Upper lobe of left lung (tissue), 6 donors: ENCODE measurements at regions not wholly inside any gene's neighbourhood (a gene's known extent, or its start where the extent isn't known, plus 50 kb on each side); places are given as distances from the start of the nearest gene placed in this dataset.

Experiments
- ATAC-seq, 2 donors: fragments of 200-7000 bp; cut with Tn5 transposase; one replicate each; pipeline ENCODE4 v1.9.1; 2022; ENCODE audit warnings: mild to moderate bottlenecking in 2 of 2, moderate library complexity in 2 of 2; ENCODE audit not compliant: low FRiP score in 2 of 2
- DNase-seq, 2 donors: peaks; one replicate each; pipeline ENCODE4 v3.0.0-alpha.2; 2019 to 2020
- H3K27ac ChIP-seq, 4 donors: fragments of 200-600 bp; sonication (generic); one replicate each; pipeline ENCODE4 v1.5.1; 2016 to 2019
- H3K27me3 ChIP-seq, 4 donors: fragments of 200-600 bp; sonication (generic); one replicate each; pipeline ENCODE4 v1.5.1; 2017 to 2019
- H3K36me3 ChIP-seq, 4 donors: fragments of 200-600 bp; sonication (generic); one replicate each; pipeline ENCODE4 v1.5.1; 2016 to 2019
- H3K4me1 ChIP-seq, 4 donors: fragments of 200-600 bp; sonication (generic); one replicate each; pipeline ENCODE4 v1.5.1; 2018 to 2019
- H3K4me3 ChIP-seq, 4 donors: fragments of 200-600 bp; sonication (generic); one replicate each; pipeline ENCODE4 v1.5.1; 2017 to 2019; ENCODE audit warnings: mild to moderate bottlenecking in 2 of 4, moderate library complexity in 1 of 4
- H3K9me3 ChIP-seq, 4 donors: fragments of 200-600 bp; sonication (generic); one replicate each; pipeline ENCODE4 v1.5.1; 2018 to 2019
- CTCF ChIP-seq, 6 experiments: fragments of 450-650 bp in 4 of 6; fragments of 200-600 bp in 2 of 6; sonication (generic) in 2 of 6; IDR thresholded peaks; one replicate each; pipeline ENCODE4 v1.5.1; 2016 to 2019; ENCODE audit warnings: antibody characterized with exemption in 6 of 6
- EP300 ChIP-seq, 4 donors: sonication (generic); formaldehyde crosslinking; IDR thresholded peaks; one replicate each; pipeline ENCODE4 v1.5.1; 2017; ENCODE audit warnings: antibody characterized with exemption in 4 of 4, control low read depth in 2 of 4
- POLR2A ChIP-seq, 4 donors: fragments of 450-650 bp; IDR thresholded peaks; one replicate each; pipeline ENCODE4 v1.5.1; 2016 to 2017; ENCODE audit warnings: antibody characterized with exemption in 4 of 4, mild to moderate bottlenecking in 2 of 4
- POLR2AphosphoS5 ChIP-seq, 2 donors: sonication (generic); formaldehyde crosslinking; IDR thresholded peaks; one replicate each; pipeline ENCODE4 v1.5.1; 2017; ENCODE audit warnings: antibody characterized with exemption in 2 of 2
- WGBS, 2 donors: methylation state at CpG; one replicate each; pipeline ENCODE4 v1.1.5; 2017 to 2018; 5-methylcytosine and 5-hydroxymethylcytosine counted together
- donor health status: DM: no; HTN: no; CAD: no; lungs with moderate emphysema.
- donor health status: DM: no; HTN: yes; CAD: no; lungs with severe emphysema.

DNA sequence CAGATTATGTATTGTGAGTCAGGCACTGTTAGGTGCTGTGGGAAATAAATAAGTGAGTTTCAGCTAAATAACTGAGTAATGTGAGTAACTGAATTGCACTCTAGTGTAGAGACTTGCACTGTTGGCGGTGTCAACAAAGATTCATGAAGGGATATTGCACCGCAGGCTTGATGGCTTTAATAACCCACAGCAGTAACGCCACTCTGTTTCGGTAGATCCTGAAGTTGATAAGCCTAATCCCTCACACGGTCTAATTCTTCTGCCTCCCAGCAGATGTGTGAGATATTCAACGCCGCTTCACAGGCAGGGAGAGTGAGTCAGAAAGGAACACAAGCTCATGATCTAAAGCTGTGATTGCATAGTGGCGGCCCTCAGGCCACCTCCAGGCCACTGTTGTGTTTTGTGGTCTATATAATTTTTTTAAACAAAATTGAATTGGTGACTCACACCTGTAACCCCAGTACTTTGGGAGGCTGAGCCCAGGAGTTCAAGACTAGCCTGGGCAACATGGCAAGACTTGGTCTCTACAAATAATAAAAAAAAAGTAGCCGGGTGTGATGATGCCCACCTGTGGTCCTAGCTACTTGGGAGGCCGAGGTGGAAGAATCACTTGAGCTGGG lies 94.3 kb downstream of the LIPG start:
- no peaks in the 10 kb centered on the region for H3K27me3 ChIP-seq
- H3K4me3 ChIP-seq = no peak overlapping the region
- H3K27ac ChIP-seq = no peak overlapping the region
- WGBS, 2 donors = 81 to 82% methylated on average over 10 of the region's 10 CpGs
- H3K9me3 ChIP-seq = no peaks in the 10 kb centered on the region
- DNase-seq (no peak), ATAC-seq (no peak)
- H3K4me1 ChIP-seq = peaks cover 0 to 7% (median 4%) of the 10 kb centered on the region in 4 donors
- TF ChIP-seq EP300 (IDR thresholded peaks at IDR 0.05) (no peak), POLR2A (IDR thresholded peaks at IDR 0.05) (no peak), POLR2AphosphoS5 (IDR thresholded peaks at IDR 0.05) (no peak), CTCF (IDR thresholded peaks at IDR 0.05) (no peak)
- no peaks in the 10 kb centered on the region for H3K36me3 ChIP-seq

DNA sequence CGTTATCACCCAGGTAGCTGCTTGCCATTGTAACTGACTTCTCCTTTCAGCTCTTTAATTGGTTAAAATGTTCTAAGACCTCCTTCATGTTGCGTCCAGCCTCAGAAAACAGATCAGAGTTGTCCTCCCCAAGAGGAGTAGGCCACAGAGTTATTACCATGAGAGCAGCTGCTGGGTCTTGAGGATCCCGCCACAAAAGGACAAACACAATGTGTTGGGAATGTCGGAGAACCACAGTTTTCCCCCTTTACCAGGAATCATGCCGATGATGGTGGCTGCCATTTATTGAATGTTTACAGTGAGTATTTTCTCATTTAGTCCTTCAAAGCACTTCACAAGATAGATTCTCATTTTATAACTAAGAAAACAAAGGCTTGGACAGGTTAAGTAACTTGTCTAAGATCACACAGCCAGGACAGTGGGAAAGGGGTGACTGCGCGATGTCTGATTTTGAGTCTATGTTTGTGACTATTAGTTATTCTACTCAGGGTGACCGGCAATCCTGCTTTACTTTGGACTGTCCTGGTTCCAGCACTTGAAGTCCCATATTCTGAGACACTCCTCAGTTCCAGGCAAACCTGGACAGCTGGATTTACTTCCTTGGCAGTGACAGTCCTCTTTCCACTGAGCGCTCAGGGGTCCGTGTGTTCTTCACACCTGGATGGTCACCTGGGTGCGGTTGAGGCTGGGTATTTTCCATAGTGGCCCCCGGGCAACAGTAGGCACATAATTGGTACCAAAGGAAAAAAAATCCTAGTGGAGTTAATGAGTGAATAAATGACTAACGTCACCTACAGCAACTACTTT lies 93.6 kb downstream of the LIPG start:
- H3K27me3 ChIP-seq = no peaks in the 10 kb centered on the region
- H3K4me3 ChIP-seq = no peak overlapping the region
- no peak overlapping the region for H3K27ac ChIP-seq
- WGBS, 2 donors = 95 to 96% methylated on average over 13 of the region's 13 CpGs
- no peaks in the 10 kb centered on the region for H3K36me3 ChIP-seq
- no peak for TF ChIP-seq EP300 (IDR thresholded peaks at IDR 0.05)
- no peak for TF ChIP-seq CTCF (IDR thresholded peaks at IDR 0.05)
- TF ChIP-seq POLR2A (IDR thresholded peaks at IDR 0.05) = no peak
- no peak for TF ChIP-seq POLR2AphosphoS5 (IDR thresholded peaks at IDR 0.05)
- ATAC-seq (no peak), DNase-seq (no peak)
- peaks cover 0 to 7% (median 4%) of the 10 kb centered on the region in 4 donors for H3K4me1 ChIP-seq
- H3K9me3 ChIP-seq = no peaks in the 10 kb centered on the region

- Histone ChIP-seq H3K27me3 (no peaks in the 10 kb centered on the region), H3K36me3 (no peaks in the 10 kb centered on the region), H3K27ac (no peak overlapping the region), H3K9me3 (no peaks in the 10 kb centered on the region), H3K4me1 (peaks cover 0 to 7% (median 4%) of the 10 kb centered on the region in 4 donors), H3K4me3 (no peak overlapping the region)
- 93 to 96% methylated on average over 2 of the region's 2 CpGs for WGBS, 2 donors
- no peak for TF ChIP-seq CTCF (IDR thresholded peaks at IDR 0.05)
- TF ChIP-seq POLR2AphosphoS5 (IDR thresholded peaks at IDR 0.05) = no peak
- TF ChIP-seq EP300 (IDR thresholded peaks at IDR 0.05) = no peak
- no peak for TF ChIP-seq POLR2A (IDR thresholded peaks at IDR 0.05)
- no peak for DNase-seq
- no peak for ATAC-seq
These were observed 92.5 kb downstream of the LIPG start for GRCh38 chr18:49654347-49654746.

GRCh38 chr18:49652881-49653724 lies 91.2 kb downstream of the LIPG start:
- no peaks in the 10 kb centered on the region for H3K9me3 ChIP-seq
- H3K4me3 ChIP-seq = no peak overlapping the region
- WGBS, 2 donors = 63 to 64% methylated on average over 6 of the region's 6 CpGs
- peaks cover 0 to 7% (median 4%) of the 10 kb centered on the region in 4 donors for H3K4me1 ChIP-seq
- peak overlapping the region in 2 of 4 donors; percentile 35 to 42 for H3K27ac ChIP-seq
- H3K27me3 ChIP-seq = no peaks in the 10 kb centered on the region
- DNase-seq (no peak), ATAC-seq (no peak)
- H3K36me3 ChIP-seq = no peaks in the 10 kb centered on the region
- TF ChIP-seq EP300 (IDR thresholded peaks at IDR 0.05) (peak in 1 of 4 donors; percentile 10), POLR2A (IDR thresholded peaks at IDR 0.05) (no peak)

- Histone ChIP-seq H3K27me3 (no peaks in the 10 kb centered on the region), H3K4me1 (peaks cover 0 to 7% (median 5%) of the 10 kb centered on the region in 4 donors), H3K9me3 (no peaks in the 10 kb centered on the region), H3K36me3 (no peaks in the 10 kb centered on the region), H3K4me3 (no peak overlapping the region), H3K27ac (no peak overlapping the region)
- TF ChIP-seq EP300 (IDR thresholded peaks at IDR 0.05) (no peak), POLR2AphosphoS5 (IDR thresholded peaks at IDR 0.05) (no peak), POLR2A (IDR thresholded peaks at IDR 0.05) (no peak), CTCF (IDR thresholded peaks at IDR 0.05) (no peak)
- ATAC-seq (no peak), DNase-seq (no peak)
- 86 to 88% methylated on average over 5 to 6 of the region's 6 CpGs for WGBS, 2 donors
These were observed 89.2 kb downstream of the LIPG start for GRCh38 chr18:49651033-49651432.
